ENCODE measurements at regions not wholly inside any gene's neighbourhood (a gene's known extent, or its start where the extent isn't known, plus 50 kb on each side); places are given as distances from the start of the nearest gene placed in this dataset.

DNA sequence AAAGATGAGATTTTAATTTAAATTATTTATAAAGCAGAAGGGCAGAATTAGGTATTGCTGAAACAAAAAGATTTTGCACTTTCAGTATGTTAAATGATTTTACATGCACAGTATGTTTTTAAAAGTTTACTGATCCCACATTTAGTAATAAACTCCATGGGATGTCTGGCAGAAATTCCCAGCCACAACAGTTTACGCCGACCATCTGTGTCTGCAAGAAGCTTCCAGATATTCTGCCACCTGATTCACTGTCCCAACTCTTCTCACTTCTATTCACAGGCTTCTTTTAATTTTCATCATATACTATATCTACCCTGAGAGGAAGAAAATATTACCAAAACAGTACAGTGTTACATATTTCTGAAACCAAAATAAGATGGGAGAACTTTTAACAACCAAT, 115.8 kb upstream of the IQCM start:
- DNase-seq, result no peak

DNA sequence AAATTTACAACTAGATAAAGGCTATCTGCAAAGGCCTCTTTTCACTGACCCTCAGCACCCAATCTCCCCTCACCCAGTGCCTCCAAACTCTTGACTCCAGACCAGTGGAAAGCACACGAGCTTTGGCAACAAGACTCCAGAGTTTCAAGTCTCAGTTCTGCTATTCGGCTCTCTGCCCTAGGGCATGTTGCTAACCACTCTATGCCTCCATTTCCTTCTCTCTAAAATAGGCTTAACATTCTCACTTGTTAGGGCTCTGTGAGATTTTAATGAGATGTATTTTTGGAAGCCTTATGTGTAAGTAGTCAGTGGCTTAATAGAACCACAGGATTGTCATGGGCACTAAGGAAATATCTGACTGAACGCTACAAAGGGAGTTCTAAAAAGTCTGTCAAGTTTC, 116.5 kb upstream of the IQCM start:
- no peak for DNase-seq

DNA sequence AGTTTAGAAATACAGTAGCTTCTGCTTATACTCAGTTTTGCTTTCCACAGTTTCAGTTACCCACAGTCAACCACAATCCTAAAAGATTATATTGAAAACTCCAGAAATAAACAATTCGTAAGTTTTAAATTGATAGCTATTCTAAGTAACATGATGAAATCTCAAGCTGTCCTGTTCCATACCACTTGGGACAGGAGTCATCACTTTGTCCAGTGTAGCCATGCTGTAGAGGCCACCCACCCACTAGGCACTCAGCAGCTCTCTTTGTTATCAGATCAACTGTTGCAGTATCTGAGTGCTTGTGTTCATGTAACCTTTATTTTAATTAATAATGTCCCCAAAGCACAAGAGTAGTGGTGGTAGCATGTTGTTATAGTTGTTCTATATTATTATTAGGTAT, 117.5 kb upstream of the IQCM start:
- DNase-seq, result no peak

DNA sequence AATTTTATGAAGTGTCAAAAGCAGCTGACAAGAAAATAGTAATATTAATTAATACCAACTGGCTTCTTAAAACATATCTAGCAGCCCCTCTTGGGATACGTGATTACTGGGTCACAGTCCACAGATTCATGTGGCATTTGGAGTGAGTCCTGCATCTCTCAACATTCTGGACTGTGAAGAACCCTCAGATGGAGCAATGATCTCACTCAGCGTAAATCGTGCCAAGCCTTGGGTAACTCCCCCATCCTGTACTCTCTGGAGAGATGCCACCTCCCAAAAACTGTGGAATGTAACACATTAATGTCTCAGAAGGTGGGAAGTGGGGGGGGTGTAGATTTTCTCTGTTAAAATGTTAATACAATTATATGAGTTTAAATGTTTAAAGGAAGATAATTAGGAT, 118.2 kb upstream of the IQCM start:
- DNase-seq, result no peak

DNA sequence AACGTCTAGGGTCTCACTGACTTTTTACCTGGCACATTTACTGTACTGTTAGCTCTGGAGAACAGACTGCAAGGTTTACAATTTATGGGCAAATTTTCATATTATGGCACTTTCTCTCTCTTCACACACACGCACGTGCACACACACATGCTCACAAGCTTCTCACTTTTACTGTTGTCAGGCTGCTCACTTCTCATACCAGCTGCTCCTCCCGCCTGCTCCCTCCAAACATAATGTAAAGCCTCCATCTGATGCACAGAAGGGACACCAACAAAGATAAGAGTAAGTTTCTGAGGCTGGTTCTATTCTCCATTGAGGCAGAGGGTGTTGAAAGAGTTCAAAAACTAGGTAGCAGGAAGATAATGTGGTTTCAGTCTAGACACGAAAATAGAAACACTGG, 128.9 kb upstream of the DCLK2 start:
- no peak for DNase-seq

DNA sequence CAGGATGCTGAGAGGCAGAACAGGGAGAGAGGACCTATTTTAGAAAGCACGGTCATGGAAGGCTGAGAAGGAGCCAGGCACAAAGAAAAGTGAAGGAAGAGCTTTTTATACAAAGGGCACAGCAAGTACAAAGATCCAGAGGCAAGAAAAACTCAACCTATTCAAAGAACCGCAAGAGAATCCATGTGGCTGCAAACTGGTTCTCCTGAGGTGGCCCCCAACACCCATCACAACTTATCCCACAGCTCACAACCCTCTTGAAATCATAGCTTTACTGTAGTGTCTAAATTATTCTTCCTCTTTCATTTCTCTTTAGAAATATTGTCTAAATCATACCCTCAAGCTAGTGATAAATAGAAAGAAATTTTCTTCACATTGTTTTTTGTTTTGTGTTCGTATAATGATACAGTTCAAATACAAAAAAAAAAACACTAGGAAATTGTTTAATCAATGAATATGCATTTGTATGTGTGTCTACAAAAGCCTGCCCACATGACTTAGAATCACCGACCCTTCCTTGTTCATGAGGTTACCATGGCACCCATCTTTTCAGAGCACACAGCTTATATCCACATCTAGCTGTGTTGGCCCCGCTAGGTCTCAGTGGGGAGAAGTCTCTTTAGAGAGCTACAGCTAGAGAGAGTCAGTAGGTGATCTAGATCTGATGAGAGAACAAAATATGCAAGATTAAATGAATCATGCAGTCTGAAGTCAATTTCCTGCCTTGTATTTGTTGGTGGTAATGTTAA, 126.9 kb upstream of the DCLK2 start:
- DNase-seq, result no peak

DNA sequence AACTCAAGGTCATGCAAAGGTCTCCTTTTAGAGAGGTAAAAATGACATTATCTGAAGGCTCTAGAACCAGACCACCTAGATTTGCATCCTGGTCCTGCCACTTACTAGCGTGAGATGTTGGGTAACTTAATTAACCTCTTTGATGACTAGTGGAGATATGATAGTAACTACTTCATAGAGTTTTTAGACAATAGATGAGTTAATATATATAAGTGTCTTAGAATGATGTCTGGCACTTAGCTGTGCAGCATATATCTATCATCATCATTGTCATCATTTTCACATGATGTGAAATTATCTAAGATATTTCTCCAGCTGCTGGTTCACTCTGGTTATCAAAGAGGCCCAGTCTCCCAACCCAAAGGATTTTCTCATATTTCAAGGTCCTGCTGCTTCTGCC, 126.1 kb upstream of the DCLK2 start:
- DNase-seq, result no peak

DNA sequence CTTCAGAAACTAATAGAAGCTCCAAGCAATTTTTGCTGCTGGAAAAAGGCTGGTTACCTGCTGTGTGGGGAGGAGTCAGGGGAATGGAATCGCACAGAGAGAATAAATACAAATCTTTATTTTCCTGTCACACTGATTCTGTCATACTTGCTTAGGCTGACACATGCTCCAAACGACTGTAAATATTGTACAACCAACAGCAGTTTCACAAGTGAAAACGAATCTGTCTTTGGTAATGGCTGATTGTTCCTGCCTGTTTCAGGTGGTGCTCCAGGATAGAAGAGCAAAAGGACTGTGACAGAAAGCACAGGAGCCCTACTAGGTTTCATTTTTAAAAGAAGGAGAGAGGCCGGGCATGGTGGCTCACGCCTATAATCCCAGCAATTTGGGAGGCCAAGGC, 125.5 kb upstream of the DCLK2 start:
- no peak for DNase-seq

DNA sequence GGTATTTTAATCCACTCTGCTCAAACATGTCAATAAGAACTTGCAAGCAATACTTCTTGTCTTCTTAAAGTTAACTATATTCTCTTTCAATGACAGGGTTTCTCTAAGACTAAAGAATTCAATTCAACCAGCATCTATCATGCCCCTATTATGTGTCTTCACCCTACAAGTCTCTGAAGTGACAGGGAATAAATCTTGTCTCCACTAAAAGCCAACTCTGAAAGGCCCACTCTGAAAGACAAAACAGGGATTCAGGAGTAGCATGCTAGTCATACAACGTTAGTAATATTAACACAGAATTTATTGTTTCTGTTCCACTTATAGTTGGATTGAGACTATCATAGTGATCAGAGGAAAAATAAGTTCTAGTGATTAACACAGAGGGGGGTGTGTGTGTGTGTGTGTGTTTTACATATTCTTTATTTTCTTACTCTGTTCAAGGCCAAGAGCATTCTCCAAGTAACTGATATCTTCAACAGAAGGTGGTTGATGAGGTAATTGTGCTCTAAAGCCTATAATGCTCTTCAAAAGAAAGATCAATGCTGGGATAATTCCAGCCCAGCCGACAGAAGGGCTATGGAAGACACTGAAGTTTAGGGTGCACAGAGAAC, 122.4 kb upstream of the DCLK2 start:
- no peak for DNase-seq

DNA sequence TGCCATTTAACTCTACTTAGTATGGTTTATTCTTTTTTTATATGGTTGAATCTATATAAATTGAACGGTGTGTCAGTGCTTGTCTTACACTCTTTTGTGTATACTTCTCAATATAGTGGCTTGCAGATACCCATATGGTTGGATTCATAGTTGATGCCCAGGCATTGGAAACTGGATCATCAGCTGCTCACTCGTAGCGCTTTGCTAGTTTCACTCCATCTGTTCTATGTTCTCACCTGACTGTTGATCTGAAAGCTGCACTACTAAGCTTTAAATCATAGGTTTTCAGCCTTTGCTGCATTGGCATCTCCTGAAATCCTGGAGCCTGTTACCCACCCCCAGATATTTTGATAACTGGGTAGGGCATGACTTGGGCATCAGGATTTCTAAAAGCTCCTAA, 121.6 kb upstream of the DCLK2 start:
- DNase-seq, result no peak

DNA sequence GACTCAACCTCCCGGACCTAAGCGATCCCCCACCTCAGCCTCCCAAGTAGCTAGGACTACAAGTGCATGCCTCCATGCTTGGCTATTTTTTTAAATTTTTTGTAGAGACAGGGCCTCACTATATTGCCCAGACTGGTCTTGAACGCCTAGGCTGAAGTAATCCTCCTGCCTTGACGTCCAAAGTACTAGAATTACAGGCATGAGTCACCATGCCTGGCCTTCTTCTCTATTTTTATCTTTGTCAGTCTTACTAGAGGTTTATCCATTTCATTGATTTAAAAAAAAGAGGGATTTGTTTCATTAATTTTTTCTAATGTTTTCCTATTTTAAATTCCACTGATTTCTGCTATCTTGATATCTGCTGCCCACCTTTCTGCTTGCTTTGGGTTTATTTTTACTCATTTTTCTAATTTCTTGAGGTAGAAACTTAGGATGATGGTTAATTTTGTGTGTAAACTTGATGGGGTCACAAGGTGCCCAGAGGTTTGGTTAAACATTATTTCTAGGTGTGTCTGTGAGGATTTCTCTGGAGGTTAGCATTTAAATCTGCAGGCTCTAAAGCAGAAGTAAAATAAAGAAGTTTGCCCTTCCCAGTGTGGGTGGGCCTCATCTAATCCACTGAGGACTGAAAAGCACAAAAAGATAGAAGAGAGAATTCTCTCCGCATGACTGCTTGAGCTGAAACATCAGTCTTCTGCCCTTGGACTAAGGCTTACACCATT, 116.2 kb upstream of the DCLK2 start:
- DNase-seq, result no peak

DNA sequence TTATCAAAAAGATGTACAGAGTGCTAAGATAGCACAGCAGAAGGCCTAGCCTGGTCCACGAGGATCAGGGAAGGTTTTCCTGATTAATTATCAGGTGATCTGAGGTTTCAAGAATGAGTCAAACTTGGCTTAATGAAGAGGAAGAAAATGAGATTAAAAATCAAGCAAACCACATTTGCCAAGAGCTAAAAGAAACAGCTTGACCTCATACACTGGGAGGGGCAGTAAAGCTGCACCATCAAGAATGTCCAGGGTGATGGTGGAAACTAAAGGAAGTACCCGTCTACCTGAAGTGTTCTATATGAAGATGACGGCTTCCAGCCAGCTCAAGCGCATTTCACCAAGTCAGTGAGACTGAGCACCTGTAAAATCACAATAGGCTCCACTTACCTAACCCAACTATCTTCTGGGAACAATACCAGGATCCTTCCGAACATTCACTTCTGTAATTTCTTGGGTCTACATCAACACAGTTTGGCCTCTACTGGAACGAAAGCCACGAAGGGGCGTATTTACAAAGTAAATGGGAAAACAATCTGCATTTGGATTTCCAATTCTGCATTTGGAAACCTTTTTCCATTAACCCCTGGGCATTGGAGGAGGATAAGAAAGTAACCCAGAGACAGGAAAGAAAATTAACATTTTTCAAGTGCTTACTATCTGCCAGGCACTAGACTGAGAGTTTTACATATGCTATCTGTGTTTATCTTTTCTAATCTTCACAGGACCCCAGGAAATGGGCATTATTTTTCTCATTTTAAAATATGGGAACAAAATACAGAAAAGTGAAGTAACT, 114.0 kb upstream of the DCLK2 start:
- DNase-seq, result no peak

DNA sequence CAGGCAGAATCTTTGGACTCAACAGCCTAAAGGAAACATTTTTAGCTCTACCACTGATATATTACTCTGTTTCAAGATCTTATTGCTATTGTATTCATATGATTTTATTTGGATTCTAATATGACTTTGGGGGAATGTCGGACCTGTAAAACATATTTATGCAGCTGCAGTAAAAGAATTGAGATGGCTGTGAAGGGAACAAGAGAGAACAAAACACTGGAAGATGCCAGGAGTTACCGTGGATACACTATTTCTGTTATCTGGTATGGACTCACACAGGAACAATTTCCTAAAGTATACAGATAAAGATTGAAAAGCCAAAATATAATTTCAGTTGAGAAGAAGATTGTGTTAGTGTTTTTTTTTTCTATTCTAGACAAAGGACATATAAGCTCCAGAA, 113.0 kb upstream of the DCLK2 start:
- no peak for DNase-seq

DNA sequence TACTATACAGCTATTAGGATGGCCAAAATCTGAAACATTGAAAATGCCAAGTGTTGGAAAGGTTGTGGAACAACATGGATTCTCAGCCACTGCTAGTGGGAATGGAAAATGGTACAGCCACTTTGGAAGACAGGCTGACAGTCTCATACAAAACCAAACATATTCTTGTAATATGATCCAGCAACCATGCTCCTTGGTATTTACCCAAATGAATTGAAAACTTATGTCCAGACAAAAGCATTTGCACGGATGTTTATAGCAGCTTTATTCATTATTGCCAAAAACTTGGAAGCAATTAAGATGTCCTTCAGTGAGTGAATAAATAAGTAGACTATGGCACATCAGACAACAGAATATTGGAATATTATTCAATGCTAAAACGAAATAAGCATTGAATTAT, 105.8 kb upstream of the DCLK2 start:
- no peak for DNase-seq

DNA sequence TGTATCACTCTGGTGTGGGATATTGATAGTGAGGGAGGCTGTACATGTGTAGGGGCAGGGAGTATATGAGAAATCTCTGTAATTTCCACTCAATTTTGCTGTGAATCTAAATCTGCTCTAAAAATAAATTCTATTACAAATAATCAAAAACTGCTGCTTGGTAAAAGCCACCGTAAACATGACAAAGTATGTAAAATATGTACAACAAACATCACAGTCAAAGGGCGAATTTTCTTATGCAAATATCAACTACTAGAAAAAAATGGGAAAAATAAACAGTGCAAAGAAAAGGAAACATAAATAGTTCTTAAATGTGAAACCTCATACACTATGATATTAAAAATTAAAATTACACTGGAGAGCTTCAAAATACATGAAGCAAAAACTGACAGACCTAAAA, 105.1 kb upstream of the DCLK2 start:
- DNase-seq, result no peak

DNA sequence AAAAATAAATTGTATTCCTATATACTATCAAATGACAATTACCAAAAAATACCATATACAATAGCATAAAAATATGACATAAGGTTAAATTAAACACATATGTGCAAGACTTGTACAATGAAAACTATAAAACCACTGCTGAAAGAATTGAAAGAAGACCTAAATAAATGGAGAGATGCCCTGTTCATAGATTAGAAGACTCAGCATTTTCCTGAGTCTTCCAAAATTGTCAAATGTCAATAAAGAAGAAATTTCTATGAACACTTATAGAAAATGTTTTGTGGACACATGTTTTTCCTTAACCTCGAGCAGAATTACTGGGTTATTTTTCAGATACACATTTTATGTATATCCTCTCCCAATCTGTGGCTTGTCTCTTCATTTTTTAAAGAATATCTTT, 103.1 kb upstream of the DCLK2 start:
- no peak for DNase-seq

DNA sequence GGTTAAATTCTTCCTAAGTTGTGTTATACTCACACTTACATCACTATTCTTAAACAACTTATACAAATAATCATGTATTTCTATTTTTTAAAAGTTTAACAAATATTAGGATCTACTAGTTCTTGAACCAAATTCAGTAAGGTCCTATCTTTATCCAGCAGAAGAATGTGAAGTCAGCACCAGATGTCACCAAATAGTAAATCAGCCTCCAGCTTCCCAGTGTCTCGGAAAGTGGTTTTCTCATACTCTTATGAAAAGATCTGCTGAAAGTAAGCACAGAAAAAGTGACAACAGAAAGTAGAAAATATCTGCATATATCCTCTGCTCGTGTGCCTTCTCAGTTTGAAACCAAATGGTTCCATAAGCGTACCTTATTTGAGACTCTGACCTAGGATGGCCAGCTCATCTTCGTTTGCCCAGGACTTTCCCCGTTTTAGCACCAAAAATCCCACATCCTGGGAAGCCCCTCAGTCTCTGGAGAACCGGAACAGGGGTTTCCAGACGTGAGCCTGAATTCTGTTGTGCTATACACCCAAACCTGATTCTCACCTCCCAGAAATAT, 98.0 kb upstream of the DCLK2 start:
- DNase-seq, result no peak

DNA sequence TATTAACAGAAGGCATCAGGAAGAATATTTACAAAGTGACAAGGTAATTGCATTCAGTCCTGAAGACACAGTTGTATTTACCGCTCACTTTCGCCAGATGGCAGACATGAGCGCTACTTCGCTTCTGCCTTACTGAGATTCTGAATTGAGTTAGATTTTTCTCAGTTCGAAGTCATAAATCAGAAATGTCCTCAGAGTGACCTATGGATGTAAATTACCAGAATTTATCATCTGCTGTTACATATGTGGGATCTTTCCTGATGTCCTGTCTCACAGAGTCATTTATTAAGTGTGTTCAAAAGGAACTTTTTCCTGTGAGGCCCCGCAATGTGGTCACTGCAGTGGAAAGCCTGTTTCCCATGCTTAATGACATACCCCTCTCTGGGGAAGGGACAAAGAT, 97.3 kb upstream of the DCLK2 start:
- DNase-seq, result no peak

DNA sequence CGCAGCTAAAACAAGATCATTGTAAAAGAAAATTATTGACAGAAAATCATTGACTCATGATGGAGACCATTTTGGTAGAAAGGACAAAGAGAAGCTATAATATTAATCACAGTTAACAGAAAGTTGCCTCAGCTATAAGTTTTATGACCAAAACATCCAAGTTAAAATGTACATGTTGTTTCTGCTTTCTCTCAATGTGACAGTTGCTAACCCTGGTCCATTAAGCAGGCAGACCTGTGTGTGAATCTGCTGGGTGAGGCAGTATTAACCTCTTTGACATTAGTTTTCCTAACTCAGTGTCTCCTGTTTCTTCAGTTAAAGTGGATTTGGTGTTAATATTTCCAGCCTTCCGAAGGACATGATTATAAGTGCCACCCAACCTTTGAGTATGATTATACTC, 94.8 kb upstream of the DCLK2 start:
- DNase-seq, result no peak

DNA sequence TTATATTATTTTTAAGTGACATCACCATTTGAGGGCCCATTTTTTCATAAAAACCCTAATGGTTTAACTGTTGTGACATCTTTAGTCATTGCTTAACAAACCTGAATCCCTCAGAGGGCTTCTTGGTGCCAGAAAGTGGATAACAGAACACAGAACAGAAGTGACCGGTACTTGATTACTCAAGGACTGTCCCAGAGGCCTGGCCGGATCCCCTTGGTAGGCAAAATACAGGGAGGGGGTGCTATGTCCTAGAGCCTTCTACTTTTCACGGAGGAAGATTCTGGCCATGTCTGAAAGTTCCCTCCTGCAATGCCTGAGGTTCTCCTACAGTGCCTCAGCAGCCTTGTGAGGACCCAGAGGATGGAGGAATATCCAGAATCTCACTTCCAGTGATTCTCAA, 94.3 kb upstream of the DCLK2 start:
- no peak for DNase-seq

DNA sequence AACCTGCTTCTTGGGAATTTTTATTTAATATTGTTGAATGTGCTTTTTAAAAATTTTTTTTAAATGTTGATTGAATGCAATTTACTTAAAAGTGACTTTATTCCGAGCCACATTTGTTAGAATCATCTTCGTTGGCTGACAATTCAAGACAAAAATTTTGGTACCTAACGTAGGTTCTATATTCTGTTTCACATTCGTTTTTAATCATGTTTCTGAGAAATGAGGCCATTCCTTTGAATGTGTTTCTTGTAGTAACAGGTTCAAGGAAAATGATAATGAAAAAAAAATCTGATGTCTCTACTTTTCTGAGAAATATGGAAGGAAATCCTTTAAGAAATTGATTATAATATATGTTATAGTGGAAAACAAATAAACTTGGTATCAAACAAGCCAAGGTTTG, 92.3 kb upstream of the DCLK2 start:
- no peak for DNase-seq

DNA sequence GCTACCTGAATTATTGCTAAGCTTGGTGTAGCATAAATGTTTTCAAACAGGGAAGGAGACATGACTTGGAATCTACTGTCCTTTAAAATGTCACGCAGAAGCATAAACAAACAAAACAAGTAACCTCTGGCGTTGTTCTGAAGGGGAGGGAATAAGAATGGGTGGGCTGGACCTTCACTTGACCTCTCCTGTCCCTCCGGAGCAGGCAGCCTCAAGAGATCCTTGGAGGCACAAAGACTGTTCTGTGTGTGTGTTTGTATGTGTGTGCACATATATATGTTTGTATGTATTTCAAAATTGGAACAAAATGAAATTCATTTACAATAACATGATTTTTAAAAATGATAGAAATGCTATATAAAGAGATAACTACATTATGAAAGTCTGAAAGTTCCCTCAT, 91.3 kb upstream of the DCLK2 start:
- no peak for DNase-seq

DNA sequence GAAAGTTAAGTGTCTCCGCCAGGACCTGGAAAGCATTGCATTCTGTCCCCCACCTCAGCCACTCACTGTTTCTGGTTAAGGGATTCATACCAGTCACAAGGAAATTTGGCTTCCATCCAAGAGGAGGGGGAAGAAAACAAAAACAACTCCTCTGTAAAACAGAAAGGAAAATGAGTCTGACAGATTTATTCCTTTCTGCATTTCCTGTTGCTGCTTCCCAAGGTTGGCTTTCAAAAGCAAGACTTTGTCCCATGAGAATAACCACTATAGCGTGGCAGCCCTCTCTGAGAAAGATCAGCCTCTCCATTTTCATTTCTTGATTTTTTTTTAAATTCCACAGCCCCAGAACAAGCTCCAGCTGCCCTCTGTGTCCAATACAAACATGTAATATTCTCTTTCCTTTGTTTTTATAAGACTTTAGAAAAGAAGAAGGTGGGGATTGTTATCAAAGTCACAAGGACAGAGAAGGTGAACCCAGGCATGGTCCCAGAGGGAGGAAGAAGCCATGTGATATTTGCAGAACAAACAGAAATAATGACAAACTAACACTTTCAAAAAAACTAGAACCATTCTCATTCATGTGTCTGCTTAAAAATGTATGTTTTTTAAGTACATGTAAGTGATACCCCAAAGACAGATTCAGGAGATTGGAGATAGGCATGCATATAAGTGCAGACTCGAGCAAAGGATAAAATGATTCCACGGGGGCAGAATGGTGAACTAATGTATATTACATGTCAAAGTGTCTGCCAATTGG, 90.7 kb upstream of the DCLK2 start:
- DNase-seq, result no peak
